Ovary (tissue), 1 donor: ENCODE measurements at regions not wholly inside any gene's neighbourhood (a gene's known extent, or its start where the extent isn't known, plus 50 kb on each side); places are given as distances from the start of the nearest gene placed in this dataset.

Source experiments
- EP300 ChIP-seq: sonication (generic); formaldehyde crosslinking; IDR thresholded peaks from one replicate; pipeline ENCODE4 v1.6.1; 2017; ENCODE audit warnings: antibody characterized with exemption
- POLR2A ChIP-seq: fragments of 450-650 bp; IDR thresholded peaks from one replicate; pipeline ENCODE4 v1.6.1; 2017; ENCODE audit warnings: antibody characterized with exemption, mild to moderate bottlenecking, moderate library complexity

DNA sequence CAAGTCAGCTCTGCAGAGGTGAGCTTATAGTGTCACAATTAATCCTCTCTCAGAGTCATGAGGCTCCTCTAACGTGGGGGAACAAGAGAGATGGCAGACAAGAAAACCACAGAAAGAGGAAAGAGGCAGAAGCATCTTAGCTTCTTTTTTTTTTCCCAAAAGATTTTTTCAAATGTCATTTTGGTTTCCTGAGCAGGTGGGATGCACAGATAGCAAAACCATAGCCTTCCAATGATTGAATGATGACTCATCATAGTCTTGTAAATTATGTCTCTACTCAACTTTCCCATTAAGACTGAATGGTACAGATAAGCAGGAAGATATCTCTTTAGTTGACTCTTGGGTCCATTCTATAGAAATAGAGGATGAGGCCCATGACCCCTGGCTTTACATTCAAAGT lies 162.8 kb upstream of the ZFHX3 start:
- TF ChIP-seq EP300 (no peak), POLR2A (no peak)
